Fibroblast of mammary gland (primary cell): ENCODE measurements at regions not wholly inside any gene's neighbourhood (a gene's known extent, or its start where the extent isn't known, plus 50 kb on each side); places are given as distances from the start of the nearest gene placed in this dataset.

Source experiments
- DNase-seq: peaks from one replicate; pipeline ENCODE4 v3.0.0-alpha.2; 2010; ENCODE audit warnings: low read depth
- H3K4me3 ChIP-seq: 2 replicates; pipeline ENCODE4 v1.5.1; 2011; ENCODE audit warnings: low read depth, mild to moderate bottlenecking, low read length, moderate library complexity; ENCODE audit not compliant: control insufficient read depth
- TF ChIP-seq, protein P1 (sequence below): conservative IDR thresholded peaks from 2 replicates; pipeline ENCODE4 v1.5.1; 2011; ENCODE audit warnings: low read depth, low read length, inconsistent platforms; ENCODE audit not compliant: control insufficient read depth, insufficient read depth

GRCh38 chr2:203799908-203800307, 67.7 kb upstream of the CTLA4 start:
- TF ChIP-seq, protein P1, sequence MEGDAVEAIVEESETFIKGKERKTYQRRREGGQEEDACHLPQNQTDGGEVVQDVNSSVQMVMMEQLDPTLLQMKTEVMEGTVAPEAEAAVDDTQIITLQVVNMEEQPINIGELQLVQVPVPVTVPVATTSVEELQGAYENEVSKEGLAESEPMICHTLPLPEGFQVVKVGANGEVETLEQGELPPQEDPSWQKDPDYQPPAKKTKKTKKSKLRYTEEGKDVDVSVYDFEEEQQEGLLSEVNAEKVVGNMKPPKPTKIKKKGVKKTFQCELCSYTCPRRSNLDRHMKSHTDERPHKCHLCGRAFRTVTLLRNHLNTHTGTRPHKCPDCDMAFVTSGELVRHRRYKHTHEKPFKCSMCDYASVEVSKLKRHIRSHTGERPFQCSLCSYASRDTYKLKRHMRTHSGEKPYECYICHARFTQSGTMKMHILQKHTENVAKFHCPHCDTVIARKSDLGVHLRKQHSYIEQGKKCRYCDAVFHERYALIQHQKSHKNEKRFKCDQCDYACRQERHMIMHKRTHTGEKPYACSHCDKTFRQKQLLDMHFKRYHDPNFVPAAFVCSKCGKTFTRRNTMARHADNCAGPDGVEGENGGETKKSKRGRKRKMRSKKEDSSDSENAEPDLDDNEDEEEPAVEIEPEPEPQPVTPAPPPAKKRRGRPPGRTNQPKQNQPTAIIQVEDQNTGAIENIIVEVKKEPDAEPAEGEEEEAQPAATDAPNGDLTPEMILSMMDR: no peak
- DNase-seq: no peak
- H3K4me3 ChIP-seq: no peak overlapping the region

DNA sequence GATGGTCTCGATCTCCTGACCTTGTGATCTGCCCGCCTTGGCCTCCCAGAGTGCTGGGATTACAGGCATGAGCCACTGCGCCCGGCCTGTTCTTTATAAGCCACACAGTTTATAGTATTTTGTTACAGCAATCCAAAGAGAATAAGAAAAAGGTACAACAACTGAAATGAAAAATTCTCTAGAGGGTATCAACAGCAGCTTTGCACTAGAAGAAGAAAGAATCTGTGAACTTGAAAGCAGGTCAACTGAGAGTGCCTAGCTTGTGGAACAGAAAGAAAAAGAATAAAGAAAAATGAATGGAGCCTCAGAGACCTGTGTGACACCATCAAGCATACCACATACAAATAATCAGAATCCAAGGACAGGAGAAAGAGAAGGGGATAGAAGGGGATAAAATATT, 66.8 kb upstream of the CTLA4 start:
- H3K4me3 ChIP-seq: no peak overlapping the region
- no peak for DNase-seq
- TF ChIP-seq, protein P1: no peak

- TF ChIP-seq, protein P1: no peak
- no peak overlapping the region for H3K4me3 ChIP-seq
- peak; percentile 77 for DNase-seq
Measured at GRCh38 chr2:203802342-203803052, 65.1 kb upstream of the CTLA4 start.

DNA sequence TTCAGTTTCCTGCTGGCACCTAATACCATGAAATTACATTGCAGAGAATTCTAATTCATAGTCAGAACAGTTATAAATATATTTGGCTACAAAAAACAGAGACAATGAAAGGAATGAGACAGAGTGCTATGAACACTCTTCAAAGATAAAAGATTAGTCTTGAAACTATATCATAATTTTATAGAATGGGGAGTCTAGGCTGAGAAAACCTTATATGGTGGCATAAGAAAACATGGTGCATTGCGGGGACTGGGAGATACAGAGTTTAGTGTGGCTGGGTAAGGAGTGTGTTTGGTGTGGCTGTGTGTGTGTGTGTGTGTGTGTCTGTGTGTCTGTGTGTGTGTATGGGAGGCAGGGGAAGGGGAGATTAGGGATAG, 64.5 kb upstream of the CTLA4 start:
- TF ChIP-seq, protein P1: no peak
- H3K4me3 ChIP-seq: no peak overlapping the region
- DNase-seq: no peak

DNA sequence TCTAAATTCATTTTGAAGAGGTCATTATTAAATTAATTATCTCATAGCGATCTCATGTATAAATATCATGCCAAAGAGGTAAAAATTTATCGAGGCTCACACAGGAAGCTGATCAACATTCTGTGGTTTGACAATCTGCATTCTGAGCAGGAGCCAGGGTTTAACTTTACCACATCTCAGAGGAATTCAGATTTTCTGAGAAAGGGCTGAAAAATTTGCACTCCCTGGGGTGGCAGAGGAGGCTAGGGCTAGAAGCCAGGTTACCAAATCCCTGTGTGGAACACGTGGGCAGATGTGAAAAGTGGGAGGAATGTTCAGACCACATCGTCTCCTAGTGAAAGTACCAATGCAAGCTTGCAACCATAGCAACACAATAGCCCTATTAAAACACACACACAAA, 63.5 kb upstream of the CTLA4 start:
- DNase-seq: peak; percentile 98
- no peak overlapping the region for H3K4me3 ChIP-seq
- TF ChIP-seq, protein P1: no peak

DNA sequence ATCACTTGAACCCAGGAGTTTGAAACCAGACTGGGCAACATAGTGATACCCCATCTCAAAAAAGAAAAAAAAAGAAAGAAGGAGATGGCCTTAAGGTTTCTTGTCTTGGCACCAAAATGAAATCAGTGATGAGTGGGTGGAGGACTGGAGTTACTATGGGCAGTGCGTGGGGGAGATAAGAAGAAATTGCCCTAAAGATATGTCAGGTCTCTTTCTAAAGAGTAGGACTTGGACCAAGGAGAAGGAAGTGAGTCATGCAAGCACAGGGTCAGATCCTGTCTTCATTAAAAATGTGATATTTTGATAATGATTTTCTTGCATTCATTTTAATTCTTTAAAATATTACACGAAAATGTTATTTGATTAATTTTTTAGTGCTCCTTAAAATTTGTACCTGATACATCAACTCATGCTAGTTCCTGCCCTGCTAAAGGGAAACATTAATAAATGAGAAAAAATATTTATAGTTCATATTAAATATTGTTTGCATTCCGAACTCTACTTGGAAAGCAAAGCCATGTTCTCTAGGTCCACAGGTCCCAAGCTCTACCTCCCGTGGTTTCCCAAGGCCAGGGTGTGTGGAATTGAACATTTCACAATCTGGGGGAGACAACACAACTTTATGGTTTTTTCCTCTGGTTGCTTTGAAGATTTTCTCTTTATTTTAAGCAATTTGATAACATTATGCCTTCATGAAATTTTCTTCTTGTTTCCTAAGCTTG, 62.6 kb upstream of the CTLA4 start:
- TF ChIP-seq, protein P1: no peak
- DNase-seq: peak; percentile 51
- H3K4me3 ChIP-seq: no peak overlapping the region
